SK-N-MC (cell line): ENCODE measurements at regions not wholly inside any gene's neighbourhood (a gene's known extent, or its start where the extent isn't known, plus 50 kb on each side); places are given as distances from the start of the nearest gene placed in this dataset.

Source experiments
- EZH2 ChIP-seq: fragments of 200-600 bp; sonication (generic); IDR thresholded peaks from one replicate; pipeline ENCODE4 v1.6.1; 2017; ENCODE audit warnings: antibody characterized with exemption
- POLR2AphosphoS5 ChIP-seq: IDR thresholded peaks from 2 replicates; pipeline ENCODE4 v1.6.1; 2012; ENCODE audit warnings: mild to moderate bottlenecking, low read depth, low read length, borderline replicate concordance

GRCh38 chr14:104448721-104449120, 130.8 kb upstream of the C14orf180 start:
- TF ChIP-seq EZH2 (no peak), POLR2AphosphoS5 (no peak)
